Endothelial cell of umbilical vein (primary cell): ENCODE measurements at regions not wholly inside any gene's neighbourhood (a gene's known extent, or its start where the extent isn't known, plus 50 kb on each side); places are given as distances from the start of the nearest gene placed in this dataset.

Source experiments
- BruUV-seq: library from RNA; stranded (reverse); fragments of 400-500 nt; replicated peaks from 2 replicates; lab custom pipeline; 2021; lab: Mats Ljungman, UMichigan
- CTCF ChIA-PET: fragments of 300-600, 350-600 bp; sonication (Branson Sonifier 250); formaldehyde crosslinking; loops from one replicate; lab custom pipeline; 2021; ENCODE audit warnings: antibody characterized with exemption, inconsistent platforms; lab: Charles Lee
- POLR2A ChIA-PET: fragments of 300-600, 350-600 bp; sonication (Branson Sonifier 250); formaldehyde crosslinking; loops from one replicate; lab custom pipeline; 2021; ENCODE audit warnings: antibody characterized with exemption, inconsistent platforms; lab: Charles Lee
- DNase-seq: peaks from one replicate; pipeline ENCODE4 v3.0.0-alpha.2; 2011; ENCODE audit warnings: low read depth, low spot score
- FAIRE-seq: peaks from 2 replicates; lab custom pipeline; 2011; peaks lifted over from hg19 to GRCh38; lab: Jason Lieb, UNC
- H2AFZ ChIP-seq: 2 replicates; pipeline ENCODE4 v1.6.0; 2012; ENCODE audit warnings: low read depth, low read length, control low read depth, inconsistent platforms
- H3K27ac ChIP-seq: 2 replicates; pipeline ENCODE4 v1.5.1; 2011; ENCODE audit warnings: low read depth, mild to moderate bottlenecking, control low read depth, low read length, moderate library complexity; ENCODE audit not compliant: insufficient read depth
- H3K27me3 ChIP-seq, 2 experiments: 2 replicates each; pipeline versions ENCODE4 v1.6.0 to v1.6.1; 2011; ENCODE audit warnings: low read length in 2 of 2, mixed read lengths in 1 of 2; ENCODE audit not compliant: control insufficient read depth in 2 of 2, insufficient read depth in 2 of 2
- H3K36me3 ChIP-seq, 2 experiments: 2 replicates in 1 of 2; 3 replicates in 1 of 2; pipeline ENCODE4 v1.5.1; 2011; ENCODE audit warnings: low read length in 2 of 2, mild to moderate bottlenecking in 1 of 2, moderate library complexity in 1 of 2; ENCODE audit not compliant: control insufficient read depth in 2 of 2, insufficient read depth in 2 of 2; ENCODE audit errors: extremely low read depth in 1 of 2
- H3K4me1 ChIP-seq: 3 replicates; pipeline ENCODE4 v1.5.1; 2011; ENCODE audit warnings: mild to moderate bottlenecking, low read length; ENCODE audit not compliant: control insufficient read depth, insufficient read depth; ENCODE audit errors: extremely low read depth
- H3K4me2 ChIP-seq: 2 replicates; pipeline ENCODE4 v1.6.1; 2011; ENCODE audit warnings: low read length, control low read depth, mixed read lengths; ENCODE audit not compliant: insufficient read depth
- H3K4me3 ChIP-seq, 3 experiments: fragments of 200-600 bp in 1 of 3; sonication (generic), shearing (Covaris generic) in 1 of 3; replicated peaks in 1 of 3; 2 replicates each; pipeline ENCODE4 v1.5.1; 2011 to 2016; ENCODE audit warnings: control low read depth in 3 of 3, low read length in 3 of 3, mild to moderate bottlenecking in 2 of 3, inconsistent platforms in 1 of 3, low read depth in 1 of 3, moderate library complexity in 1 of 3; ENCODE audit not compliant: insufficient read depth in 1 of 3
- H3K79me2 ChIP-seq: 2 replicates; pipeline ENCODE4 v1.6.0; 2012; ENCODE audit warnings: low read length, inconsistent platforms; ENCODE audit not compliant: control insufficient read depth, insufficient read depth
- H3K9ac ChIP-seq: replicated peaks from 2 replicates; pipeline ENCODE3; 2011; ENCODE audit warnings: low read length, control low read depth; ENCODE audit not compliant: insufficient read depth; ENCODE audit errors: extremely low read depth
- H3K9me1 ChIP-seq: replicated peaks from 3 replicates; pipeline ENCODE4 v1.6.0; 2011; ENCODE audit warnings: mild to moderate bottlenecking, low read length; ENCODE audit not compliant: control insufficient read depth, insufficient read depth; ENCODE audit errors: extremely low read depth
- H3K9me3 ChIP-seq: replicated peaks from 2 replicates; pipeline ENCODE4 v1.5.1; 2012; ENCODE audit warnings: low read length, inconsistent platforms; ENCODE audit not compliant: control insufficient read depth, insufficient read depth
- H4K20me1 ChIP-seq: replicated peaks from 2 replicates; pipeline ENCODE3; 2011; ENCODE audit warnings: mild to moderate bottlenecking, low read length; ENCODE audit not compliant: control insufficient read depth, insufficient read depth; ENCODE audit errors: extremely low read depth
- EZH2 ChIP-seq: IDR thresholded peaks from 2 replicates; pipeline ENCODE4 v1.6.1; 2012; ENCODE audit warnings: borderline replicate concordance, low read depth, mild to moderate bottlenecking, moderate library complexity, low read length, inconsistent platforms; ENCODE audit not compliant: severe bottlenecking
- FOS ChIP-seq: IDR thresholded peaks from 2 replicates; pipeline ENCODE4 v1.6.1; 2011; ENCODE audit warnings: mild to moderate bottlenecking, low read length, moderate library complexity, borderline replicate concordance; ENCODE audit not compliant: insufficient read depth
- GATA2 ChIP-seq: IDR thresholded peaks from 2 replicates; pipeline ENCODE4 v1.7.0; 2011; ENCODE audit warnings: low read depth, mild to moderate bottlenecking, moderate library complexity, mixed read lengths, low read length; ENCODE audit not compliant: insufficient read length, insufficient read depth
- JUN ChIP-seq: IDR thresholded peaks from 2 replicates; pipeline ENCODE4 v1.6.1; 2011; ENCODE audit warnings: borderline replicate concordance, low read depth; ENCODE audit not compliant: insufficient read length, insufficient read depth
- MYC ChIP-seq: IDR thresholded peaks from one replicate; pipeline ENCODE4 v1.6.1; 2011; ENCODE audit warnings: mild to moderate bottlenecking, low read depth, low read length
- POLR2A ChIP-seq: IDR thresholded peaks from 2 replicates; pipeline ENCODE4 v1.6.1; 2012; ENCODE audit warnings: low read depth, mild to moderate bottlenecking, control low read depth, low read length
- POLR2AphosphoS5 ChIP-seq: IDR thresholded peaks from 2 replicates; pipeline ENCODE4 v1.6.1; 2012; ENCODE audit warnings: low read depth, mild to moderate bottlenecking, control low read depth, low read length, moderate library complexity; ENCODE audit not compliant: insufficient read depth
- dilution Hi-C: fragments of 300-500 bp; cut with MboI; formaldehyde crosslinking; loops from one replicate; pipeline ENCODE4 v1.15.0; 2019; ENCODE audit warnings: low sequenced_read_pairs; ENCODE audit not compliant: extremely low pct_ligation_motif_present
- intact Hi-C: fragments of 100-400 bp; cut with micrococcal nuclease; formaldehyde crosslinking; loops from one replicate; pipeline ENCODE4 v1.10.0; 2022
- TF ChIP-seq, protein P1 (sequence below), 2 donors: IDR thresholded peaks; 1 replicate in 1 of 2; 2 replicates in 1 of 2; pipeline ENCODE4 v1.5.1; 2011; ENCODE audit warnings: low read length in 2 of 2, mild to moderate bottlenecking in 2 of 2, moderate library complexity in 2 of 2, control low read depth in 1 of 2, inconsistent platforms in 1 of 2, low read depth in 1 of 2; ENCODE audit not compliant: insufficient read depth in 1 of 2; ENCODE audit errors: extremely low read depth in 1 of 2
- TF ChIP-seq, protein P2 (sequence below): IDR thresholded peaks from 2 replicates; pipeline ENCODE4 v1.6.1; 2011; ENCODE audit not compliant: insufficient read depth, insufficient read length

DNA sequence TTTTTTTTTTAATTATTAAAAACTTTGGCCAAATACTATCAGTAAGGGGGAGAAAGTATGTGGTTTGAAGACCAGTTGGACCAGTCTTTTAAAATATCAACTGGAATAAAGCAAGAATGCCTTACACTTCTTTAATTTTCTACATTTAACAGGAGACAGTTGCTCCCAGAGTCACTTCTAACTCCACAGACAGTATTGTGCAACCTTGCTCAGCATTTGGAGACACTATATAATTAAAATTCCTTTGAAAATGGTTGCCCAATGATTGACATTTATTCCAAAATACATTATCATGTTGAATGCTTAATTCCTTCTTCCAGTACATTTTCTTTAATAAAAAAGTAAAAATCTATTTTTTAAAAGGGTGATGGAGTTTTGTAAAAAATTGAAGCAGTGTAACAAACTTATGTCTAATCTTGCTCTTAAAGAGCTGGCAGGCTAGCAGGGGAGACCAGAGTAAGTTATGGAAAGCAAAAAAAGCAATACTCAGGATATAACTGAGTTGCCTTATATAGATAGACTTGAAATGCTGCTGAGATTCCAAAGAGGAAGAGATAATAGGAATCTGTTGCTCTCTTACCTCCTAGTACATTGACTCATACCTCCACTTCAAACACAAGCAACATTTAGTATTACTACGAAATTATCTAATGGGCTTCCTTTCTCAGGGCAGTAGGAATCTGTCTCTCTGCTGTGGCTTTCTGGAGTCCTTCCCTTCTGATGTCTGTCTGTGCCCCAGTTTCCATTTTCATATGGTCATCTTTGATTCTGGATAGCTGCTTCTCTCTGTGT is 69.7 kb upstream of the RGL1 start:
- Histone ChIP-seq H3K79me2 (no peaks in the 10 kb centered on the region), H4K20me1 (no peaks in the 10 kb centered on the region), H3K4me2 (no peak overlapping the region), H3K4me3 (no peak overlapping the region), H3K27me3 (no peaks in the 10 kb centered on the region), H3K9me1 (no peaks in the 10 kb centered on the region), H3K9ac (no peak overlapping the region), H3K27ac (no peak overlapping the region), H2AFZ (no peak overlapping the region), H3K4me1 (peaks cover 4% of the 10 kb centered on the region), H3K9me3 (no peaks in the 10 kb centered on the region), H3K36me3 (no peaks in the 10 kb centered on the region)
- dilution Hi-C loops = no loop called here
- FAIRE-seq (no peak), DNase-seq (no peak)
- no TSS peak for BruUV-seq
- TF ChIP-seq, protein P1, sequence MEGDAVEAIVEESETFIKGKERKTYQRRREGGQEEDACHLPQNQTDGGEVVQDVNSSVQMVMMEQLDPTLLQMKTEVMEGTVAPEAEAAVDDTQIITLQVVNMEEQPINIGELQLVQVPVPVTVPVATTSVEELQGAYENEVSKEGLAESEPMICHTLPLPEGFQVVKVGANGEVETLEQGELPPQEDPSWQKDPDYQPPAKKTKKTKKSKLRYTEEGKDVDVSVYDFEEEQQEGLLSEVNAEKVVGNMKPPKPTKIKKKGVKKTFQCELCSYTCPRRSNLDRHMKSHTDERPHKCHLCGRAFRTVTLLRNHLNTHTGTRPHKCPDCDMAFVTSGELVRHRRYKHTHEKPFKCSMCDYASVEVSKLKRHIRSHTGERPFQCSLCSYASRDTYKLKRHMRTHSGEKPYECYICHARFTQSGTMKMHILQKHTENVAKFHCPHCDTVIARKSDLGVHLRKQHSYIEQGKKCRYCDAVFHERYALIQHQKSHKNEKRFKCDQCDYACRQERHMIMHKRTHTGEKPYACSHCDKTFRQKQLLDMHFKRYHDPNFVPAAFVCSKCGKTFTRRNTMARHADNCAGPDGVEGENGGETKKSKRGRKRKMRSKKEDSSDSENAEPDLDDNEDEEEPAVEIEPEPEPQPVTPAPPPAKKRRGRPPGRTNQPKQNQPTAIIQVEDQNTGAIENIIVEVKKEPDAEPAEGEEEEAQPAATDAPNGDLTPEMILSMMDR (IDR thresholded peaks at IDR 0.05; ENCODE audit: extremely low read depth in 1 of 2, insufficient read depth in 1 of 2, low read depth in 1 of 2, low read length in 2 of 2) = no peak
- TF ChIP-seq GATA2 = no peak
- no peak for TF ChIP-seq POLR2AphosphoS5
- TF ChIP-seq JUN = no peak
- no peak for TF ChIP-seq FOS
- no peak for TF ChIP-seq EZH2
- TF ChIP-seq, protein P2, sequence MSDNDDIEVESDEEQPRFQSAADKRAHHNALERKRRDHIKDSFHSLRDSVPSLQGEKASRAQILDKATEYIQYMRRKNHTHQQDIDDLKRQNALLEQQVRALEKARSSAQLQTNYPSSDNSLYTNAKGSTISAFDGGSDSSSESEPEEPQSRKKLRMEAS = no peak
- no peak for TF ChIP-seq POLR2A
- TF ChIP-seq MYC = no peak
- intact Hi-C loops = no loop called here
- ChIA-PET POLR2A (no interaction called here), CTCF (interaction anchor here (1.2 to 1.6 kb wide), 3 partner anchors 26 to 181 kb away, joined by 3 to 5 read pairs (median 4); no protein-coding TSS in a partner anchor)
